HCT116 (cell line): ENCODE measurements at regions not wholly inside any gene's neighbourhood (a gene's known extent, or its start where the extent isn't known, plus 50 kb on each side); places are given as distances from the start of the nearest gene placed in this dataset.

Experiments
- ATAC-seq: fragments of 200-7000 bp; cut with Tn5 transposase; 2 replicates; pipeline ENCODE4 v1.9.1; 2020; ENCODE audit warnings: mild to moderate bottlenecking, moderate library complexity
- BruUV-seq: library from RNA; stranded (reverse); fragments of 400-500 nt; replicated peaks from 2 replicates; lab custom pipeline; 2021; lab: Mats Ljungman, UMichigan
- CTCF ChIA-PET: fragments of 300-600 bp; sonication (Branson Sonifier 250); formaldehyde crosslinking; loops from one replicate; lab custom pipeline; 2021; ENCODE audit warnings: antibody characterized with exemption; lab: Charles Lee
- POLR2A ChIA-PET: fragments of 300-600, 350-600 bp; sonication (Branson Sonifier 250); formaldehyde crosslinking; loops from one replicate; lab custom pipeline; 2021; ENCODE audit warnings: antibody characterized with exemption; lab: Charles Lee
- RAD21 ChIA-PET, 2 experiments: fragments of 300-600 bp; sonication (Branson Sonifier 250); formaldehyde crosslinking; loops; one replicate each; lab custom pipeline; 2023; ENCODE audit warnings: low total read pairs in 2 of 2; ENCODE audit not compliant: uncharacterized antibody in 2 of 2, unreplicated experiment in 2 of 2, low non-redundant PET in 1 of 2; lab: Charles Lee
- DNase-seq: peaks from one replicate; pipeline ENCODE4 v3.0.0-alpha.2; 2010; ENCODE audit warnings: low read depth, low spot score
- H2AFZ ChIP-seq: fragments of 200-600 bp; shearing (Covaris generic), sonication (generic); 2 replicates; pipeline ENCODE4 v1.6.1; 2017; ENCODE audit warnings: low read depth, mixed run types, mixed read lengths, antibody characterized with exemption, low read length; ENCODE audit not compliant: poor library complexity, severe bottlenecking
- H3K27ac ChIP-seq: 2 replicates; pipeline ENCODE4 v1.5.1; 2012; ENCODE audit warnings: low read depth, low read length
- H3K27me3 ChIP-seq: fragments of 200-600 bp; sonication (generic); 2 replicates; pipeline ENCODE4 v1.6.1; 2016; ENCODE audit warnings: mixed run types, low read length, mixed read lengths; ENCODE audit not compliant: insufficient read depth
- H3K36me3 ChIP-seq, 2 experiments: fragments of 200-500 bp in 1 of 2; fragments of 200-600 bp in 1 of 2; sonication (Bioruptor generic) in 1 of 2; sonication (generic) in 1 of 2; 2 replicates each; pipeline versions ENCODE4 v1.5.1 to v1.6.1; 2014 to 2016; ENCODE audit warnings: low read length in 2 of 2, inconsistent platforms in 1 of 2, mixed read lengths in 1 of 2, mixed run types in 1 of 2; ENCODE audit not compliant: insufficient read depth in 2 of 2, control insufficient read depth in 1 of 2
- H3K4me1 ChIP-seq, 2 experiments: fragments of 200-600 bp in 1 of 2; sonication (generic) in 1 of 2; 2 replicates each; pipeline versions ENCODE4 v1.5.1 to v1.6.1; 2012 to 2017; ENCODE audit warnings: low read length in 2 of 2, inconsistent platforms in 1 of 2, mild to moderate bottlenecking in 1 of 2, mixed read lengths in 1 of 2, mixed run types in 1 of 2, moderate library complexity in 1 of 2; ENCODE audit not compliant: insufficient read depth in 2 of 2, control insufficient read depth in 1 of 2
- H3K4me2 ChIP-seq: fragments of 200-600 bp; sonication (generic); 2 replicates; pipeline ENCODE4 v1.6.1; 2017; ENCODE audit warnings: mixed run types, low read length, mixed read lengths
- H3K4me3 ChIP-seq, 2 experiments: fragments of 200-600 bp in 1 of 2; sonication (generic) in 1 of 2; replicated peaks in 1 of 2; 2 replicates each; pipeline ENCODE4 v1.5.1; 2011 to 2016; ENCODE audit warnings: low read length in 2 of 2, control low read depth in 1 of 2, low read depth in 1 of 2, mild to moderate bottlenecking in 1 of 2, mixed read lengths in 1 of 2, mixed run types in 1 of 2
- H3K79me2 ChIP-seq: fragments of 200-600 bp; sonication (generic); 2 replicates; pipeline ENCODE4 v1.6.1; 2017; ENCODE audit warnings: mild to moderate bottlenecking, mixed run types, low read length, moderate library complexity, mixed read lengths; ENCODE audit not compliant: insufficient read depth
- H3K9ac ChIP-seq: fragments of 200-600 bp; sonication (generic); 2 replicates; pipeline ENCODE4 v1.6.1; 2016; ENCODE audit warnings: low read length, mixed read lengths
- H3K9me2 ChIP-seq: fragments of 200-600 bp; sonication (generic), shearing (Covaris generic); 2 replicates; pipeline ENCODE4 v1.6.1; 2017; ENCODE audit warnings: mixed run types, mild to moderate bottlenecking, moderate library complexity; ENCODE audit not compliant: insufficient read depth
- H3K9me3 ChIP-seq, 2 experiments: fragments of 200-500 bp in 1 of 2; fragments of 200-600 bp in 1 of 2; sonication (Bioruptor generic) in 1 of 2; sonication (generic) in 1 of 2; 2 replicates each; pipeline ENCODE4 v1.6.1; 2014 to 2017; ENCODE audit warnings: low read length in 2 of 2, mixed read lengths in 2 of 2, inconsistent platforms in 1 of 2, low read depth in 1 of 2, mild to moderate bottlenecking in 1 of 2, mixed run types in 1 of 2, moderate library complexity in 1 of 2; ENCODE audit not compliant: control insufficient read depth in 1 of 2, insufficient read depth in 1 of 2
- H4K20me1 ChIP-seq: fragments of 200-600 bp; sonication (generic), shearing (Covaris generic); 2 replicates; pipeline ENCODE4 v1.6.1; 2017; ENCODE audit warnings: mixed run types, mild to moderate bottlenecking, moderate library complexity; ENCODE audit not compliant: insufficient read depth
- EGR1 ChIP-seq: IDR thresholded peaks from 2 replicates; pipeline ENCODE4 v1.6.1; 2012; ENCODE audit warnings: low read depth
- ELF1 ChIP-seq: IDR thresholded peaks from 2 replicates; pipeline ENCODE4 v1.6.1; 2012; ENCODE audit warnings: low read depth, borderline replicate concordance
- EZH2 ChIP-seq: fragments of 200-600 bp; sonication (generic); IDR thresholded peaks from 2 replicates; pipeline ENCODE4 v1.6.1; 2017; ENCODE audit warnings: antibody characterized with exemption, mixed run types
- EZH2phosphoT487 ChIP-seq: fragments of 200-600 bp; IDR thresholded peaks from 2 replicates; pipeline ENCODE4 v1.6.1; 2018; ENCODE audit warnings: antibody characterized with exemption, borderline replicate concordance
- JUND ChIP-seq: IDR thresholded peaks from 2 replicates; pipeline ENCODE4 v1.6.1; 2012
- POLR2AphosphoS5 ChIP-seq: IDR thresholded peaks from 2 replicates; pipeline ENCODE4 v1.6.1; 2011; ENCODE audit warnings: mild to moderate bottlenecking, low read depth, low read length, moderate library complexity
- RAD21 ChIP-seq: IDR thresholded peaks from 2 replicates; pipeline ENCODE4 v1.6.1; 2012; ENCODE audit warnings: low read depth, mild to moderate bottlenecking
- REST ChIP-seq: IDR thresholded peaks from 2 replicates; pipeline ENCODE4 v1.6.1; 2012; ENCODE audit warnings: low read depth
- SRF ChIP-seq: IDR thresholded peaks from 2 replicates; pipeline ENCODE4 v1.6.1; 2012; ENCODE audit warnings: low read depth
- TCF7L2 ChIP-seq: IDR thresholded peaks from 2 replicates; pipeline ENCODE4 v1.7.0; 2011; ENCODE audit warnings: borderline replicate concordance, inconsistent platforms; ENCODE audit not compliant: insufficient read depth, insufficient read length; ENCODE audit errors: extremely low read depth
- YY1 ChIP-seq: IDR thresholded peaks from 2 replicates; pipeline ENCODE4 v1.6.1; 2011; ENCODE audit warnings: low read length, low read depth, moderate library complexity, mild to moderate bottlenecking; ENCODE audit not compliant: insufficient replicate concordance; ENCODE audit errors: extremely low read depth
- ZNF274 ChIP-seq: fragments of 200-500 bp; sonication (Bioruptor generic); IDR thresholded peaks from 2 replicates; pipeline ENCODE4 v1.6.1; 2014; ENCODE audit warnings: mild to moderate bottlenecking, low read depth, low read length, inconsistent platforms
- intact Hi-C: fragments of 100-400 bp; cut with micrococcal nuclease; formaldehyde crosslinking; loops from 2 replicates; pipeline ENCODE4 v1.10.0; 2022
- TF ChIP-seq, protein P1 (sequence below): IDR thresholded peaks from 2 replicates; pipeline ENCODE4 v1.6.1; 2012
- TF ChIP-seq, protein P2 (sequence below), 3 experiments: fragments of 200-600 bp in 1 of 3; sonication (generic) in 1 of 3; IDR thresholded peaks in 2 of 3; conservative IDR thresholded peaks in 1 of 3; 2 replicates each; pipeline ENCODE4 v1.5.1; 2012 to 2017; ENCODE audit warnings: low read depth in 2 of 3, low read length in 2 of 3, antibody characterized with exemption in 1 of 3, borderline replicate concordance in 1 of 3, control low read depth in 1 of 3, mild to moderate bottlenecking in 1 of 3, mixed read lengths in 1 of 3, mixed run types in 1 of 3, moderate library complexity in 1 of 3; ENCODE audit not compliant: insufficient read depth in 1 of 3

DNA sequence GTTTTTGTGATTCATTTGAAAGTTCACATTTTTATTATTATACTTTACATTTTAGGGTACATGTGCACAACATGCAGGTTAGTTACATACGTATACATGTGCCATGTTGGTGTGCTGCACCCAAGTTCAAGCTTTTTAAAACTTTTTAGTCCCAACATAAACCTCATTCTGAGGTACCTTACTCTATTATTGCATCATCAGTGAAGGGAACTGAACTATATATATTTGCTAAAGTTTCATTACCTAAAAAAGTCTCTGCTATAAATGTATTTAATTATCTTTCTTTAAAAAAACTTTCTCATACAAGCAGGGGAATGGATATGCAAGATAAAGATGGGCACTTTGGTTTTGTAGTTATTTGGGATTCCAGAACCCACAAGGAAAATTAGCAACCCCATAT, 931.4 kb upstream of the ADGRL2 start:
- RAD21 ChIA-PET, result no interaction called here
- Histone ChIP-seq H3K4me2 (no peak overlapping the region), H4K20me1 (no peaks in the 10 kb centered on the region), H3K9me2 (no peaks in the 10 kb centered on the region), H3K4me3 (no peak overlapping the region), H3K36me3 (no peaks in the 10 kb centered on the region), H3K27me3 (no peaks in the 10 kb centered on the region)
- TF ChIP-seq POLR2AphosphoS5 (no peak), SRF (no peak), EGR1 (no peak), ZNF274 (no peak), JUND (no peak), YY1 (no peak), EZH2 (no peak), EZH2phosphoT487 (no peak), REST (no peak), TCF7L2 (no peak), ELF1 (no peak), RAD21 (no peak)
- TF ChIP-seq, protein P1, sequence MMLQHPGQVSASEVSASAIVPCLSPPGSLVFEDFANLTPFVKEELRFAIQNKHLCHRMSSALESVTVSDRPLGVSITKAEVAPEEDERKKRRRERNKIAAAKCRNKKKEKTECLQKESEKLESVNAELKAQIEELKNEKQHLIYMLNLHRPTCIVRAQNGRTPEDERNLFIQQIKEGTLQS, result no peak
- TF ChIP-seq, protein P2, sequence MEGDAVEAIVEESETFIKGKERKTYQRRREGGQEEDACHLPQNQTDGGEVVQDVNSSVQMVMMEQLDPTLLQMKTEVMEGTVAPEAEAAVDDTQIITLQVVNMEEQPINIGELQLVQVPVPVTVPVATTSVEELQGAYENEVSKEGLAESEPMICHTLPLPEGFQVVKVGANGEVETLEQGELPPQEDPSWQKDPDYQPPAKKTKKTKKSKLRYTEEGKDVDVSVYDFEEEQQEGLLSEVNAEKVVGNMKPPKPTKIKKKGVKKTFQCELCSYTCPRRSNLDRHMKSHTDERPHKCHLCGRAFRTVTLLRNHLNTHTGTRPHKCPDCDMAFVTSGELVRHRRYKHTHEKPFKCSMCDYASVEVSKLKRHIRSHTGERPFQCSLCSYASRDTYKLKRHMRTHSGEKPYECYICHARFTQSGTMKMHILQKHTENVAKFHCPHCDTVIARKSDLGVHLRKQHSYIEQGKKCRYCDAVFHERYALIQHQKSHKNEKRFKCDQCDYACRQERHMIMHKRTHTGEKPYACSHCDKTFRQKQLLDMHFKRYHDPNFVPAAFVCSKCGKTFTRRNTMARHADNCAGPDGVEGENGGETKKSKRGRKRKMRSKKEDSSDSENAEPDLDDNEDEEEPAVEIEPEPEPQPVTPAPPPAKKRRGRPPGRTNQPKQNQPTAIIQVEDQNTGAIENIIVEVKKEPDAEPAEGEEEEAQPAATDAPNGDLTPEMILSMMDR (IDR thresholded peaks at IDR 0.05 in 2 of 3, conservative IDR thresholded peaks at IDR 0.05 in 1 of 3; ENCODE audit: borderline replicate concordance in 1 of 3, insufficient read depth in 1 of 3, low read depth in 2 of 3, low read length in 2 of 3), result no peak
- TF ChIP-seq, all 23 proteins: peak for 0
- Histone ChIP-seq H3K79me2 (no peaks in the 10 kb centered on the region), H3K9ac (no peak overlapping the region), H3K9me3 (no peaks in the 10 kb centered on the region), H2AFZ (no peak overlapping the region), H3K4me1 (no peaks in the 10 kb centered on the region), H3K27ac (no peak overlapping the region)
- no peak for DNase-seq
- ChIA-PET CTCF (no interaction called here), POLR2A (no interaction called here)
- no TSS peak for BruUV-seq
- intact Hi-C loops, result no loop called here
- no peak for ATAC-seq
